ENCODE measurements at regions not wholly inside any gene's neighbourhood (a gene's known extent, or its start where the extent isn't known, plus 50 kb on each side); places are given as distances from the start of the nearest gene placed in this dataset.

GRCh38 chr1:168636642-168637111 lies 60.3 kb downstream of the XCL1 start:
- no peaks in the 10 kb centered on the region for H3K27me3 ChIP-seq (ENCODE audit: low read length)
- no peaks in the 10 kb centered on the region for H3K36me3 ChIP-seq (ENCODE audit: low read depth, low read length)
- H3K9me3 ChIP-seq (ENCODE audit: low read length) = no peaks in the 10 kb centered on the region
- no peak overlapping the region for H3K27ac ChIP-seq (ENCODE audit: low read length)
- BruUV-seq (replicated peaks) = no TSS peak
- H3K4me3 ChIP-seq (ENCODE audit: low read length) = no peak overlapping the region
- TF ChIP-seq EZH2 (IDR thresholded peaks at IDR 0.05; ENCODE audit: low read length, unreplicated experiment) = no peak
- no peak for TF ChIP-seq EZH2phosphoT487 (IDR thresholded peaks at IDR 0.05; ENCODE audit: borderline replicate concordance, low read length)
- TF ChIP-seq CTCF (conservative IDR thresholded peaks at IDR 0.05; ENCODE audit: low read depth, low read length) = no peak
- no peaks in the 10 kb centered on the region for H3K9me2 ChIP-seq (replicated peaks; ENCODE audit: low read length)
- no peak overlapping the region; the same call in 1 of the 2 replicates for H3K4me2 ChIP-seq (ENCODE audit: low read length)
- intact Hi-C loops (cut with micrococcal nuclease) = loop anchor here (2.0 to 5.0 kb wide), 2 partner anchors 226 to 472 kb away; no protein-coding TSS in a partner anchor
- H2AFZ ChIP-seq (ENCODE audit: low read length) = peak overlapping the region; percentile 14; the same call in 1 of the 2 replicates
- H3F3A ChIP-seq (ENCODE audit: low read length, unreplicated experiment) = no peaks in the 10 kb centered on the region
- POLR2A ChIA-PET (ENCODE audit: unreplicated experiment) = interaction anchor here (0.6 kb wide), 2 partner anchors 37 to 504 kb away, joined by 4 to 8 read pairs; no protein-coding TSS in a partner anchor
- ATAC-seq (no peak), DNase-seq (peak; percentile 59)
- H3K79me2 ChIP-seq (ENCODE audit: low read length) = no peaks in the 10 kb centered on the region
- H3K4me1 ChIP-seq (ENCODE audit: insufficient read depth, low read length) = peaks cover 17% of the 10 kb centered on the region
- H3K9ac ChIP-seq (ENCODE audit: low read length) = no peak overlapping the region
- H4K20me1 ChIP-seq (ENCODE audit: low read length) = no peaks in the 10 kb centered on the region
- CTCF ChIA-PET = interaction anchor here (0.9 to 1.7 kb wide), 4 partner anchors 26 to 712 kb away, joined by 3 to 7 read pairs (median 4); no protein-coding TSS in a partner anchor

- intact Hi-C loops (cut with micrococcal nuclease) = loop anchor here (2.0 to 5.0 kb wide), 2 partner anchors 225 to 471 kb away; no protein-coding TSS in a partner anchor
- no peaks in the 10 kb centered on the region for H3K9me2 ChIP-seq (replicated peaks; ENCODE audit: low read length)
- H3K36me3 ChIP-seq (ENCODE audit: low read depth, low read length) = no peaks in the 10 kb centered on the region
- no peak for TF ChIP-seq EZH2phosphoT487 (IDR thresholded peaks at IDR 0.05; ENCODE audit: borderline replicate concordance, low read length)
- TF ChIP-seq CTCF (conservative IDR thresholded peaks at IDR 0.05; ENCODE audit: low read depth, low read length) = peak; percentile 91
- TF ChIP-seq EZH2 (IDR thresholded peaks at IDR 0.05; ENCODE audit: low read length, unreplicated experiment) = no peak
- H3K27me3 ChIP-seq (ENCODE audit: low read length) = no peaks in the 10 kb centered on the region
- no peaks in the 10 kb centered on the region for H3F3A ChIP-seq (ENCODE audit: low read length, unreplicated experiment)
- H3K79me2 ChIP-seq (ENCODE audit: low read length) = no peaks in the 10 kb centered on the region
- no peaks in the 10 kb centered on the region for H4K20me1 ChIP-seq (ENCODE audit: low read length)
- BruUV-seq (replicated peaks) = no TSS peak
- no peak overlapping the region for H3K4me2 ChIP-seq (ENCODE audit: low read length)
- H3K4me3 ChIP-seq (ENCODE audit: low read length) = no peak overlapping the region
- CTCF ChIA-PET = interaction anchor here (0.5 to 1.7 kb wide), 3 partner anchors 31 to 711 kb away, joined by 3 to 7 read pairs (median 5); no protein-coding TSS in a partner anchor
- H3K9ac ChIP-seq (ENCODE audit: low read length) = no peak overlapping the region
- POLR2A ChIA-PET (ENCODE audit: unreplicated experiment) = interaction anchor here (0.6 kb wide), 2 partner anchors 37 to 503 kb away, joined by 4 to 8 read pairs; no protein-coding TSS in a partner anchor
- ATAC-seq (no peak), DNase-seq (peak; percentile 60)
- peak overlapping the region; percentile 14; the same call in 1 of the 2 replicates for H2AFZ ChIP-seq (ENCODE audit: low read length)
- H3K4me1 ChIP-seq (ENCODE audit: insufficient read depth, low read length) = peaks cover 17% of the 10 kb centered on the region
- no peak overlapping the region for H3K27ac ChIP-seq (ENCODE audit: low read length)
- no peaks in the 10 kb centered on the region for H3K9me3 ChIP-seq (ENCODE audit: low read length)
These were observed 61.1 kb downstream of the XCL1 start for GRCh38 chr1:168637350-168637991.

GRCh38 chr1:168638884-168639283 lies 62.5 kb downstream of the XCL1 start:
- Histone ChIP-seq H3K4me2 (ENCODE audit: low read length) (no peak overlapping the region), H3K36me3 (ENCODE audit: low read depth, low read length) (no peaks in the 10 kb centered on the region), H3K9me2 (replicated peaks; ENCODE audit: low read length) (no peaks in the 10 kb centered on the region), H3K4me1 (ENCODE audit: insufficient read depth, low read length) (peaks cover 17% of the 10 kb centered on the region), H3K4me3 (ENCODE audit: low read length) (no peak overlapping the region), H3K27me3 (ENCODE audit: low read length) (no peaks in the 10 kb centered on the region), H3K9ac (ENCODE audit: low read length) (no peak overlapping the region), H3K9me3 (ENCODE audit: low read length) (no peaks in the 10 kb centered on the region), H4K20me1 (ENCODE audit: low read length) (no peaks in the 10 kb centered on the region), H3K79me2 (ENCODE audit: low read length) (no peaks in the 10 kb centered on the region), H2AFZ (ENCODE audit: low read length) (no peak overlapping the region), H3F3A (ENCODE audit: low read length, unreplicated experiment) (no peaks in the 10 kb centered on the region), H3K27ac (ENCODE audit: low read length) (no peak overlapping the region)
- ATAC-seq (no peak), DNase-seq (no peak)
- ChIA-PET POLR2A (ENCODE audit: unreplicated experiment) (no interaction called here), CTCF (no interaction called here)
- intact Hi-C loops (cut with micrococcal nuclease) = loop anchor here (5.0 kb wide), 1 partner anchor 223 kb away; no protein-coding TSS in a partner anchor
- no peak for TF ChIP-seq EZH2 (IDR thresholded peaks at IDR 0.05; ENCODE audit: low read length, unreplicated experiment)
- TF ChIP-seq EZH2phosphoT487 (IDR thresholded peaks at IDR 0.05; ENCODE audit: borderline replicate concordance, low read length) = no peak
- no peak for TF ChIP-seq CTCF (conservative IDR thresholded peaks at IDR 0.05; ENCODE audit: low read depth, low read length)
- BruUV-seq (replicated peaks) = no TSS peak
